Activated B cell treated with CpG ODN at 0.5 μM for 24 hours (primary cell): ENCODE measurements at regions not wholly inside any gene's neighbourhood (a gene's known extent, or its start where the extent isn't known, plus 50 kb on each side); places are given as distances from the start of the nearest gene placed in this dataset.

Experiments
- ATAC-seq: fragments of 200-7000 bp; cut with Tn5 transposase; one replicate; pipeline ENCODE4 v1.10.0; 2021; ENCODE audit warnings: low read depth, mild to moderate bottlenecking, moderate library complexity
- CTCF ChIA-PET: fragments of 350-600 bp; sonication (Branson Sonifier 250); formaldehyde crosslinking; loops from one replicate; lab custom pipeline; 2021; ENCODE audit warnings: antibody characterized with exemption; lab: Charles Lee
- POLR2A ChIA-PET: fragments of 350-600 bp; sonication (Branson Sonifier 250); formaldehyde crosslinking; loops from one replicate; lab custom pipeline; 2021; ENCODE audit warnings: antibody characterized with exemption; lab: Charles Lee
- DNase-seq: peaks from one replicate; pipeline ENCODE4 v3.0.0; 2022
- H3K27ac Mint-ChIP-seq: one replicate; pipeline ENCODE4 v1.8.0; 2020; ENCODE audit warnings: mixed read lengths
- H3K27me3 Mint-ChIP-seq: one replicate; pipeline ENCODE4 v1.8.0; 2021; ENCODE audit warnings: mixed read lengths
- H3K36me3 Mint-ChIP-seq: one replicate; pipeline ENCODE4 v1.8.0; 2021; ENCODE audit warnings: low read depth, mixed read lengths
- H3K4me1 Mint-ChIP-seq: one replicate; pipeline ENCODE4 v1.8.0; 2021; ENCODE audit warnings: mixed read lengths
- H3K4me3 Mint-ChIP-seq: one replicate; pipeline ENCODE4 v1.8.0; 2020; ENCODE audit warnings: mild to moderate bottlenecking, mixed read lengths
- H3K9me3 Mint-ChIP-seq: one replicate; pipeline ENCODE4 v1.8.0; 2020; ENCODE audit warnings: mixed read lengths
- intact Hi-C: fragments of 100-400 bp; cut with micrococcal nuclease; formaldehyde crosslinking; loops from one replicate; pipeline ENCODE4 v1.15.1; 2024
- TF ChIP-seq, protein P1 (sequence below): fragments of 200-600 bp; IDR thresholded peaks from one replicate; pipeline ENCODE4 v1.8.0; 2022; ENCODE audit warnings: antibody characterized with exemption, mild to moderate bottlenecking

DNA sequence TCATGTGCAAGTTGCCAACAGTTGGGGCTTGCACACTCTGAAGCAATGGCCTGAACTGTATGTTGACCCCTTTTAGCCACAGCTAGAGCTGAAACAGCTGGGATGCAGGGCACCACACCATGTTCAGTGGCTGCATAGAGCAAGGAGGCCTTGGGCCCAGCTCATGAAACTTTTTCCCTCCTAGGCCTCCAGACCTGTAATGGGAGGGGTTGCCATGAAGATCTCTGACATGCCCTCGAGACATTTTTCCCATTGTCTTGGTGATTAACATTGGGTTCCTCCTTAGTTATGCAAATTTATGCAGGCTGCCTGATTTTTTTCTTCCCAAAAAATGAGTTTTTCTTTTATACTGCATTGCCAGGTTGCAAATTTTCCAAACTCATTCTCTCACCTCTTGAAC is 165.1 kb upstream of the PRR20A start:
- Mint-ChIP-seq H3K27ac (no peak overlapping the region), H3K36me3 (no peaks in the 10 kb centered on the region), H3K27me3 (no peaks in the 10 kb centered on the region), H3K4me1 (no peaks in the 10 kb centered on the region), H3K4me3 (no peak overlapping the region), H3K9me3 (peaks cover 22% of the 10 kb centered on the region)
- intact Hi-C loops = no loop called here
- ChIA-PET CTCF (no interaction called here), POLR2A (no interaction called here)
- DNase-seq (no peak), ATAC-seq (no peak)
- TF ChIP-seq, protein P1, sequence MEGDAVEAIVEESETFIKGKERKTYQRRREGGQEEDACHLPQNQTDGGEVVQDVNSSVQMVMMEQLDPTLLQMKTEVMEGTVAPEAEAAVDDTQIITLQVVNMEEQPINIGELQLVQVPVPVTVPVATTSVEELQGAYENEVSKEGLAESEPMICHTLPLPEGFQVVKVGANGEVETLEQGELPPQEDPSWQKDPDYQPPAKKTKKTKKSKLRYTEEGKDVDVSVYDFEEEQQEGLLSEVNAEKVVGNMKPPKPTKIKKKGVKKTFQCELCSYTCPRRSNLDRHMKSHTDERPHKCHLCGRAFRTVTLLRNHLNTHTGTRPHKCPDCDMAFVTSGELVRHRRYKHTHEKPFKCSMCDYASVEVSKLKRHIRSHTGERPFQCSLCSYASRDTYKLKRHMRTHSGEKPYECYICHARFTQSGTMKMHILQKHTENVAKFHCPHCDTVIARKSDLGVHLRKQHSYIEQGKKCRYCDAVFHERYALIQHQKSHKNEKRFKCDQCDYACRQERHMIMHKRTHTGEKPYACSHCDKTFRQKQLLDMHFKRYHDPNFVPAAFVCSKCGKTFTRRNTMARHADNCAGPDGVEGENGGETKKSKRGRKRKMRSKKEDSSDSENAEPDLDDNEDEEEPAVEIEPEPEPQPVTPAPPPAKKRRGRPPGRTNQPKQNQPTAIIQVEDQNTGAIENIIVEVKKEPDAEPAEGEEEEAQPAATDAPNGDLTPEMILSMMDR = no peak

DNA sequence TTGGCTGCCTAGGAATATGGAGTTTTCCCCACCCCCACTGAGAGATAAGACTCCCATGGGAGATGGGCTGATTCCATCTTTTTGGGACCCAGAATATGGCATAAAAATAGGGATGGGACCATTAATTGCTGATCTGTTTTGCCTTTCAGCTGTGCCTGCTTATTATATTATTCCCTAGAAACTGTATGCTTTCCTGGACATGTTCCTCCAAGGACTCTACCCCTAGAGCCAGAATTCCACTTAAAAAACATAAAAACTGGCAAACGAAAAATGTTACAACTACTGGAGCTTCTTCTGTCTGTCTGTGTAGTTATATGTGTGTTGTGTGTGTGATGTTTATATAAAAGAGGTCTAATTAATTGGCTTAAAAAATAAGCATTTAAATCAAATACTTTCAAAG is 159.9 kb upstream of the PRR20A start:
- no peak overlapping the region for H3K27ac Mint-ChIP-seq
- DNase-seq (no peak), ATAC-seq (no peak)

DNA sequence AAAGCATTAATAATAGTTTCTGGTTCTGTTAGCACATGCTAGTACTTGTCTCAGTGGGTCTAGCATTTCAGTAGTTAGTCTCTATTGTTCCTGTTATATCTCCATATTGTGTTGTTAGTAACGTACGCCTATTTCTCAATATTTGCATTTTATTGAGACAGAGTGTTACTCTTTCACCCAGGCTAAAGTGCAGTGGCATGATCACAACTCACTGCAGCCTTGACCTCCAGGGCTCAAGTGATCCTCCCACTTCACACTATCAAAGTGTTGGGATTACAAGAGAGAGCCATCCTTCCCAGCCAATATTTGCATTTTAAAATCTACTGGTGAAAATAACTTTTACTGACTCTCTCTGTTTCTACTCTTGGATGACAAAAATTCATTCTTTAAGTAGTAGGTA is 154.6 kb upstream of the PRR20A start:
- CTCF ChIA-PET = no interaction called here
- H3K9me3 Mint-ChIP-seq = peaks cover 11% of the 10 kb centered on the region
- H3K4me1 Mint-ChIP-seq = no peaks in the 10 kb centered on the region
- no peaks in the 10 kb centered on the region for H3K36me3 Mint-ChIP-seq
- POLR2A ChIA-PET = no interaction called here
- no peak for DNase-seq
- TF ChIP-seq, protein P1 = no peak
- ATAC-seq = no peak
- intact Hi-C loops = no loop called here
- no peak overlapping the region for H3K27ac Mint-ChIP-seq
- no peaks in the 10 kb centered on the region for H3K27me3 Mint-ChIP-seq
- no peak overlapping the region for H3K4me3 Mint-ChIP-seq

More for the DNA sequence above, 159.9 kb upstream of the PRR20A start:
- Mint-ChIP-seq H3K36me3 (no peaks in the 10 kb centered on the region), H3K27me3 (no peaks in the 10 kb centered on the region), H3K9me3 (peaks cover 14% of the 10 kb centered on the region), H3K4me1 (no peaks in the 10 kb centered on the region), H3K4me3 (no peak overlapping the region)
- intact Hi-C loops = no loop called here
- TF ChIP-seq, protein P1 = no peak
- ChIA-PET CTCF (no interaction called here), POLR2A (no interaction called here)

DNA sequence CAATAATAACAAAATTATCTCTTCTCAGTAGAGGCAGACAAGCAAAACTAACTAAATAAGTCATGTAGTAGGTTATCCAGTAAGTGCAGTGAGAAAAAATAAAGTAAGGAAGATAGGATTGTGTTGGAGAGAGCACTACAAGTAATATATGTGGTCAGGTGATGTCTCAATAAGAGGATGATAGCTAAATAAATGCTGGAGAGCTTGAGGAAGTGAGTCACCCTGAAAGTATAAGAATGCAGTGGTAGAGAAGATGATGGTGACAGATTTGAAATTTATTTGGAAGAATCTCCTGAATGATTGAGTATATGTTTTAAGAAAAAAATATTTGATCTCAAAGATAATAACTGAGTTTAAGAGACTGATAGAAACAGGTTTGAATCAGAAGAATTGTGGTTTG is 152.2 kb upstream of the PRR20A start:
- H3K27me3 Mint-ChIP-seq = no peaks in the 10 kb centered on the region
- H3K36me3 Mint-ChIP-seq = no peaks in the 10 kb centered on the region
- intact Hi-C loops = no loop called here
- ChIA-PET CTCF (no interaction called here), POLR2A (no interaction called here)
- peaks cover 11% of the 10 kb centered on the region for H3K9me3 Mint-ChIP-seq
- H3K4me1 Mint-ChIP-seq = no peaks in the 10 kb centered on the region
- DNase-seq = no peak
- ATAC-seq = no peak
- no peak overlapping the region for H3K4me3 Mint-ChIP-seq
- H3K27ac Mint-ChIP-seq = no peak overlapping the region
- TF ChIP-seq, protein P1 = no peak

DNA sequence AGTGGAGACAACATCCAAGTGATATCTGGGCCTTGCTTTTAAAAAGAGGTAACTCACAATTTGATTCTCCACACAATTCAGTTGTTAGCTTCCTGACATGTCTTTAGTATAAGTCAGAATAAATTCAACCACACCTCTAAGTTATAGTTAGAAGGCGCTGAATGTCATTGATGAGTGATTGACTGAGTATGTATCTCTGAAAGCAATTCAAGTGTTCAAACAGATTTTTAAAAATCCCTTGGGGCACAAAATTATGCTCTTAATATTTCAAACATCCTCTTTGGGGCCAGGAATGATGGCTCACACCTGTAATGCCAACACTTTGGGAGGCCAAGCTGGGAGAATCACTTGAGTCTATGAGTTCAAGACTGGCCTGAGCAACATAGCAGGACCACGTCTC is 137.0 kb upstream of the PRR20A start:
- H3K27me3 Mint-ChIP-seq = no peaks in the 10 kb centered on the region
- intact Hi-C loops = no loop called here

More for the DNA sequence above, 137.0 kb upstream of the PRR20A start:
- POLR2A ChIA-PET = no interaction called here
- TF ChIP-seq, protein P1 = no peak
- Mint-ChIP-seq H3K4me3 (no peak overlapping the region), H3K9me3 (no peaks in the 10 kb centered on the region), H3K27ac (no peak overlapping the region), H3K36me3 (no peaks in the 10 kb centered on the region), H3K4me1 (no peaks in the 10 kb centered on the region)
- no peak for DNase-seq
- CTCF ChIA-PET = no interaction called here
- no peak for ATAC-seq
